ENCODE measurements at regions not wholly inside any gene's neighbourhood (a gene's known extent, or its start where the extent isn't known, plus 50 kb on each side); places are given as distances from the start of the nearest gene placed in this dataset.

DNA sequence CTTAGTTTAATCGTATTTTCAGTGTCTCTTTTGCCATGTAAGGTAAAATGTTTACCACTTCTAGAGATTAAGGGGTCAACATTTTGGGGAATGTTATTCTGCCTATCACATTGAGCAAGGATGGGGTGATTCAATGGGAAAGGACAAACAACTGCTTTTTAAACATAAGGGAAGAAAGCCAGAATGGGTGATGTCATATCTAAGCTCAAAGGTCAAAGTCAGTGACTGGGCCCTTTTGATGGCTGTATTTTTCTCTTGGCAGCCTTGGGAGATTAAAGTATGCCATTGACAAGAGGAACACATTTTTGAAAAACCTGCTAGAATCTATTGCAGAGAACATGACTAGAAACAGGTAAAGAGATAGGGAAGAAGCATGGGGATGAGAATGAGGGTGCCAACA, 477.3 kb upstream of the IRAK1BP1 start:
- DNase-seq (ENCODE audit: low read depth) = no peak

DNA sequence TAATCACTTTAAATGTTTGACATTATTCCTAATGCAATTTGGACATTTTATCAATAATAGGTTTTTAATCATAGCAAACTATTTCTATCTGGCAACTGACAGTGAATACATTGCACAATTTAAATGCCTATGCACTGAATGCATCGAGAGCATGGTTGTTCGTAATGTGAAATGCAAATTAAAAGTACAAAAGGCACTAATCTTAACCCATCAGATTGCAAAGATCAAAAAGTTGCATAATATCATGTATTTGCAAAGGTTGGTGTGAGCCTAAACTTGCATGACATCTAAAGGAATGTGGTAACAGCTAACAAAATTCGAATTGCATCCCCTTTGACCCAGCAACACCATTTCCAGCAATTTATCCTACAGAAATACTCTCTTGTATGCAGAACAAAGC, 469.9 kb upstream of the IRAK1BP1 start:
- DNase-seq (ENCODE audit: low read depth) = no peak

DNA sequence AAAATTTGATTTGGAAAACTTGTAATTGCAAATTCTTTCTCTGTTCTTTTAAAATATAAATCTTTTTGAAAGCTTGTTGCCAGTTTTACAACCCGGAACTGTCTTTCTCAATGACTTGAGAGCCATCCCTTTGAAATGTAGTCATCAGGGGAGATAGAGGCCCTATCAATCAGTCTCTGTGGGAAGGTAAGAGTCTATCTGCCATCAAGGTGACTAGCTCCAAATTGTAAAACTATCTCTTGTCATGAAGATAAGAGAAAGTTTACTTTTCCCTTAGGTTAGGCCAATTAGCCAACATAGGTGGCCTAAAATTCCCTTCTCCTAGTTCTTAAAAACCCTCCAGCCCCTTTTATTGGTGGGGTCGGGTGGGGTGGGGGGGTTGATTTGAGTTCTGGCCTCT, 469.1 kb upstream of the IRAK1BP1 start:
- no peak for DNase-seq (ENCODE audit: low read depth)

DNA sequence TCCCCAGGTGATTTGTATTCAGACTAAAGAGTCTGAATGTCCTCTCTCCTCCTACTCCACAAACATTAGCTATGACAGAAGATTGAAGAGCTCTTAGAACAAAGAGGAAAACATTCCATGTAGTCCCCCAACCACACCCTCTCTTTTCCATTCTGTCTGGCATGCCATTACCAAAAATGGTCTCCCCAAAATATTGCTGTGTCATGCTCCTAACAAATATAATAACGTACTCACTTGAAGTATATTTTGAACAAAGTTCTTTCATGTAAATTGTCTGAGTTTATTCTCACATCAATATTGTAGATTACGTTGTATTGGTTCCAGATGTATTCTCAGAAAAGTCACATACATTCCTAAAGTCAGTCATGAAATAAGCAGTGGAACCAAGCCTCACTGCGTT, 467.3 kb upstream of the IRAK1BP1 start:
- no peak for DNase-seq (ENCODE audit: low read depth)

DNA sequence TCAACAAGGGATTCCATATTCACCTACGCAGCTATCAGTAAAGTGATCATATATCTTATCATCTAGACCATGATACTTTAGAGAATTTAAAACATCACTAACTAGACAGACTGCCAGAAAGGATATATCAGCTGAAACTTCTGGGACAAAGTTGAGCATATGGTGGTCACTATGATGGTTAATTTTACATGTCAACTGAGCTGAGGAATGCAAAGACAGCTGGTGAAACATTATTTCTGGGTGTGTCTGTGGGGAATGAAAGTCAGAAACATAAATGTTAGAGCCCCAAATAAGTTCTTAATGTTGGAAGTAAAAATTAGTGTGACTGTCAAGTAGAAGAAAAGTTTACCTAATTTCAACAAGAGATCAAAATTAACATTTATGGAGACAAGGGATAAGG, 440.0 kb upstream of the IRAK1BP1 start:
- DNase-seq (ENCODE audit: low read depth) = no peak

DNA sequence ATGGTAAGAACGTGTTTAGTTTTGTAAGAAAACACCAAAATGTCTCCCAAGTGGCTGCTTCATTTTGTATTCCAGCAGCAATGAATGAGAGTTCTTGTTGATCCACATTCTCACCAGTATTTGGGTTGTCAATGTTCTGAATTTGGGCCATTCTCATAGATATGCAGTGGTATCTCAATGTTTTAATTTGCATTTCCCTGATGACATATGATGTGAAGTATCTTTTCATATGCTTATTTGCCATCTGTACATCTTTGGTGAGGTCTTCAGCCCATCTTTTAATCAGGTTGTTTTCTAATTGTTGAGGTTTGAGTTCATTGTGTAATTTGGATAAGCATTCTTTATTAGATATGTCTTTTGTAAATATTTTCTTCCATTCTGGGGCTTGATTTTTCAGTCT, 436.8 kb upstream of the IRAK1BP1 start:
- no peak for DNase-seq (ENCODE audit: low read depth)

DNA sequence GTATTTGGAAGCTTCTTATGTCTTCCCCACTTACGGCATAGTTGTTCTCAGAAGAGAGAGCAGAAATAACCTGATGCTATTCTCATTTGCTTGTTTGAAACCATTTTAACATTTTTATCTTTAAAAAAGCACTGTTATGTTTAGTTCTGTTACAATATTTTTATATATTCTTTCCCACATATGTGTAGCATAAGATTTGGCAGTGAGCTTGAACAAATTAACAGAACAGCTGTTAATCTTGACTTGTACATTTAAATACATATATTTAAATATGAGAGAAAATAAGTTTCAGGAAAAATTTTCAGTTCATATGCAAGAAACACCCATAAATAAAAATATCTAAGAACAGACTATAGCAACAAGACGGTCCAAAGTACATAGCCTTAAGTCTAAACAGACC, 431.7 kb upstream of the IRAK1BP1 start:
- no peak for DNase-seq (ENCODE audit: low read depth)

DNA sequence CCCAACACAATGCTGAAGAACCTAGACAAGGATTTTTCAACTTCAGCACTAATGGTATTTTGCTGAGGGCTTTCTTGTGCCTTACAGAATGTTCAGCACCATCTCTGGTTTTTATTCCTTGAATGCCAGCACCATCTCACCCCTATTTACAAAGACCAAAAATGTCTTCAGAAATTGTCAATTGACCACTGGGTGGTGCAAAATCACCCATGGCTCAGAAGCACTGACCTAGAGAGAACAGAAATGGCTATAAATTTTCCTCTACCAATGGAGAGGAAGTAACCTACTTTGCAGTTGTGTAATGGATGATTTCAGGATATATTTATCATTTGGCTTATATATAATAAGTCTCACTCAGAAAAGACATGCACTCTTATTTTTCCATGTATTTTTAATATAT, 431.0 kb upstream of the IRAK1BP1 start:
- no peak for DNase-seq (ENCODE audit: low read depth)

DNA sequence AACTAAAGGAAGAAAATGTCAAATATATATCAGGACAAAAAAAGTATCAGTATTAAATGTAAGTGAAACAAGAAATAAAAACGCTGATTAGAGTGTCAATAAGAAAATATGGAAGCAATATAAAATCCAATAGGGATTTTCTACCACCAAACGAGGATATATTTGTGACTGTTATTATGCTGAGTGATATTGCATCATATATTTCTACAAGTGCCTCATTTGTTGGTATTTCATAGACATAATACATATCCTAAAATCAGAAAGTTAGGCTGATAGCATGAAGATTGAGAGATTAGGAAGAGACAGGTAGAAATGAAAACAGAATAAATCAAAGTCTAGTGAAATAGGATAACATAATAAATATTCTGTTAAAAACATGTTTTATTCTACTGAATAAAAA, 429.2 kb upstream of the IRAK1BP1 start:
- DNase-seq (ENCODE audit: low read depth) = no peak

DNA sequence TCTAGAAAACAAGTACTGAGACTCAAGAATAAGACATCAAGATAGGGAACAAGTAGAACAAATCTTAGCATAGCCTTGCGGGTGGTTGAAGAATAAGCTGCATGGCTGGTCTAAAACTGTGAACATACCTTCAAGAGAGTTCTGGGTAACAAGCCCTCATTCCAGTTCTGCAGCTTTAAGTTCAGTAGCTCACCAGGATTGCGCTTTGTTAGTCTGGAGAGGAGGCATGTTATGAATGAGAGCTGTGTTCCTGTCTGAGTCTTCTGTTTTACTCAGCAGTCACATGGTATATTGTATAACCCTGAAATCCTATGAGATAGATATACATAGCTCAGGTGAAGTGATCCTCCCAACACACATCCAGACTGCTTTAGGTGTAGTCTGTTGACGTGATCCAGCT, 406.6 kb upstream of the IRAK1BP1 start:
- no peak for DNase-seq (ENCODE audit: low read depth)

DNA sequence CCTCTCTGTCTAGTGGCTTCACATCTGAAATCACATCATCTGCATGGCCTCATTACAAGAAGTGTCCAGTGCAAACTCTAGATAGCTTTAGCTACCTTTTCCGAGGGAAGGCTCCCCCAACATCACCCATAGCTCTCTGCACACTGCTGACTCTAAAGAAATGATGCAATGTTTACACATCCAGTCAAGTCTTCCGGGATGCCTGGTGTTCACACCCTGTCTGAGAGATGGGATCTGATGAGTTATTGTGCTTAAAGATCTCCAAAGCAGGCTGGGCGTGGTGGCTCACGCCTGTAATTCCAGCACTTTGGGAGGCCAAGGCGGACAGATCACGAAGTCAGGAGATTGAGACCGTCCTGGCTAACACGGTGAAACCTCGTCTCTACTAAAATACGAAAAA, 404.6 kb upstream of the IRAK1BP1 start:
- no peak for DNase-seq (ENCODE audit: low read depth)

DNA sequence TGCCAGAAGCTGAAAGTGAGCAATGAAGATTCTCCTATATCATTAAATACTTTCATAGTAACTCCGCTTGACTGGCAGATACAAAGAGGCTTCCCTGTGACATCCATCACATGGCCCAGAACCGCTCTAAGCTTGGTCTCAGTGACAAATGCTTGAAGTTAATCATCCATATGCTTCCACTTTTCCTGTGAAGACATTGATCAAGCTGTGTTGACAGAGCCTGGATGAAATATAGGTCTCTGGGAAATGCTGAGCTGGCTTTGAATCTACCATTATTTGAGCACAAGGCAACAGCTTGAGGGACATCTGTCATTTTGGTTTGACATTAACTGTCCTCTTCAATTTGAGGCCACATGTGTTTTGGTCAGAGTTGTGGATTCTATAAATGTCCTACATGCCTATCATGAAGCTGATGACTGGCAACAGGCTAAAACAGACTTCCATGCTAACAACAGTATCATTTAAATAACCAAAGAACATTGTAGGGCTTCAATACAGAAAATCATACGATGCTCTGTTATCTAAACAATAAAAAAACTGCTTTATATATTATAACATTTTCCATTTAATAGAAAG, 402.2 kb upstream of the IRAK1BP1 start:
- no peak for DNase-seq (ENCODE audit: low read depth)

DNA sequence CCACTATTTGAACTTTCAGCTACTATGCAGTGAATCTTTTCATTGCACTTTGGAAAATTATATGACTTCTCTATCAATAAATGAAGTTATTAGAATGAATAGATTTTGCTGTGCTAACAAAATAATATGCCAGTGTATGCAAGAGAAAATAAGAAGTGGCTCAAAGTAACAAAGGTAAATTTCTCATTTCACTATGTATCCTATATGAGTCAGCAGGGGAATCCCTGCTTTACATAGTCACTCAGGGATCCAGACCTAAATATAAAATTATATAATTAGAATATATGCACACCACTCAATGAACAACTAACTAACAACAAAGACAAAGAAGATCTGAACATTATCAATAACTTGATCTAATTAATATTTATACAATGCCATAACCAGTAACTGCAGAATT, 390.8 kb upstream of the IRAK1BP1 start:
- DNase-seq (ENCODE audit: low read depth) = no peak

DNA sequence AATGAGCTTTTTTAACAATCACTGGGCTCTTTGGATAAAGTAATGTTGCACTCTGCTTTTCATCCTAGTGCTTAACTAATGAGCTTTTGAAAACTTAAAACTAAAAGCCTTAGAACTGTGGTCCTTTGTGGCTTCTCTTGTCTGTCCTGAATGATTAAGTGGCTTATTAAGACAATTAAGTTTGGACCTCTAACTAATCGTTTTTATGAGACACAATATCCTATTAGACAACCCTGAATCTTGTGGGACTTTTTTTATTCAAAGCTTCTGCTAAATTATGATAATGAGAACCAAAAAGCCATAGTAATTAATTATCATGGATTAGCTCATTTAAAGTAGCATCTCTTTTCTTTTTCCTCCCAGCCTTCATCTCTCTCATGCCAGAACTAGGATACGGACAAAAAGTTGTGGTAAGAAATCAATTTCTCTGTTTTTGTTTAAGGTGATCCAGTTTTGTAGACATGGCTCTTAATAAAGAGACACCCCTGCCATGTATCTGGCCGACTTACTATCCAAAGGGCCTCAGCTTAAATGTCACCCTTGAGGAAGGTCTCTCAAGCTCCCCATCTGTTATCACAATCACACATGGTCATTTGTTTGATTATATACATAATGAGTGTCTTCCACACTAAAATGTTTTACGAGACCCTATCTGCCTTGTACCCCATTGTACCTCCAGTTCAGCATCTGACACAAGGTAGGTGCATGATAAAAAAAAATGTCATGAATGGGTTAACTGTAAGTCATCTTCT, 384.4 kb upstream of the IRAK1BP1 start:
- no peak for DNase-seq (ENCODE audit: low read depth)

DNA sequence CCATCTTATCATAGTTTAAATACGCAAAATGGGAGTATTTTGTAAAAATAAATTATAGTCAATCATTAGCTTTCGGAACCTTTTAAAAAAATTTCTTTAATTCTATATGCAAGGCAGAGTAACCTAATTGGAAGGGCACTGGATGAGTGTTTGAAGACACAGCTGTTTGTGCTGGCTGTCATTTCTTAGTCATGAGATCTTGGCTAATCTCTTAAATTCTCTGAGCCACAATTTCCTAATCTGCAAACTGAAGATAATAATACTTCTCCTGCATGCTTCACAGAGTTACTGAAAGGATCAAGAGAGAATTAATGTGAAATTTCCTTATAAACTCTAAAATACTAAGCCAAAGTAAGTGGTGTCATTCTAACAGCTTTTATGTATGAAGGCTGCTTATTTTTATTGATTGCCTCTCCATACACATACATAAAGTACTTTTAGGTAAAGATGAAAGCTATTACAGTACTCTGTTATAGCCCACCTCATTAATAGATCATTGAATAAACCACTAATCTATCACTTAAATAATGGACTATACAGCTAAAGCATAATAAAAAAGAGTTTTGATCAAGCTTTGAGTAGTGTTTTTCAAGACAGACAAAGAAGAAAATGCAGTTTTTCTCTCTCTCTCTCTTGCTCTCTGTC, 383.7 kb upstream of the IRAK1BP1 start:
- DNase-seq (ENCODE audit: low read depth) = no peak

DNA sequence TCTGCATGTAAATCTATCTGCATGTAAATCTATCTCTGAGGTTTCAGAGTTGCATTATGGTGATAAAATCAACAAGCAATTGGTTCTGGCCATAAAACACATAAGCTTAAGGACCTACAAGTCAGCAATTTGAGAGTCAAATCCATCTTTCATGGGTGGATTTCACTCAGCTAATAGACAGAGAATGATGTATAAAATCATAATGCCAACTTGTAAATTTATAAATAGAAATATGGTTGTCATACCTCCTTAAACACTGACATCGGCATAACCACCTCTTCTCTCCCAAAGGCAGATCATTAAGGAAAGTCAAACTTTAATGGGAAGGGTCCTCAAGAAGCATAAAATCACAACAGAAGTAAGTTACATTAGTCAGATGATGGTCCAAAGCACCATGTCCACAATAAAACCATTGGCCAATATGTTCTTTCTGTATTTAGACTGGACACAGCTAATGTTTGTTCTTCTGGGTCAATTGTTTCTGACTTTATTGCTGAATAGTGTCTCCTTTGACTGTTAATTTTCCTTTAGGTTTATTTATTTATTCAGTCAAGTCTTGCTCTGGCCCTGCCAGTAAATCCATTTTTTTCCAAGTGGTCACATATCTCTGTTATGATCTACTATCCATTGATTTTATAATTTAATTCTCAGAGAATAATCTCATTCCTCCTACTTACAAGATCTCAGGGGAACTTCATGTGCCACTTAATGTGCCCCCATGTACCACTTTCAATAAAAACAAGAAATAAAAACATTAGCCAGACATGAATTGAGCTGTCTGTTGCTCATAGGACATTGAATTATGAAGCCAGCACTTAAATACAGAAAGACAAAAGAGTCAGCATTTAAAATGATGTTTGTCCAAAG, 382.9 kb upstream of the IRAK1BP1 start:
- DNase-seq (ENCODE audit: low read depth) = no peak

DNA sequence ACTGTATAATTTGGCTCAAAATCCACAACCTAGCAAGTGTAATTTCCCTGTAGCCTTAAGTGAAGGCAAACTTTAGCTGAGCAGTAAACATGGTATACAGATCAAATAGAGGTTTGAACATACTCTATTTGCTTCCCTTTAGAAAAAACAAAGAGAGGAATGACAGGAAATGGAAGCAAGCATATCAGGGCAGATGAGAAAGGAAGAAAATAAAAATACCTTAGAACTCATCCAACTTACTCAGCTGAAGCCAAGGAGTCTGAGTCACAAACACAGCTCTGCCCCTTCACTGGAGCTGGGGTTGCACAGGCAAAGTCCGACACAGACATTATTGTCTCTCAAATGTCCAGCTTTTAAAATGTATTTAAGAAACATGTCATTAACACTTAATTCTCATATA, 379.9 kb upstream of the IRAK1BP1 start:
- no peak for DNase-seq (ENCODE audit: low read depth)

DNA sequence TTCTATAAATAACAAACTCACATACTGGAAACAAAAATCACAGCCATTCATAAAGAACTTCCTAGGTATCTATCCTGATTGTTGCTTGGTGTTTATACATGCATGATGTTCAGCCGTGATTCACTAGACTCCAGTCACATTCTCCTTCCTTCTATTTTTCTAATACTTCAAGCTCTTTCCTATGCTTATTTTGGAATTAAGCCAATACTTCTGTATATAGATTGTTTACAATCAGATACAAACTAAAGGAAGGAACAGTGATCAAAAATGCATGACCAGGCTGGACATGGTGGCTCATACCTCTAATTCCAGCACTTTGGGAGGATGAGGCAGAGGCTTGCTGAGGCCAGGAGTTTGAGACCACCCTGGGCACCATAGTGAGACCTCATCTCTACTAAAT, 377.5 kb upstream of the IRAK1BP1 start:
- no peak for DNase-seq (ENCODE audit: low read depth)

DNA sequence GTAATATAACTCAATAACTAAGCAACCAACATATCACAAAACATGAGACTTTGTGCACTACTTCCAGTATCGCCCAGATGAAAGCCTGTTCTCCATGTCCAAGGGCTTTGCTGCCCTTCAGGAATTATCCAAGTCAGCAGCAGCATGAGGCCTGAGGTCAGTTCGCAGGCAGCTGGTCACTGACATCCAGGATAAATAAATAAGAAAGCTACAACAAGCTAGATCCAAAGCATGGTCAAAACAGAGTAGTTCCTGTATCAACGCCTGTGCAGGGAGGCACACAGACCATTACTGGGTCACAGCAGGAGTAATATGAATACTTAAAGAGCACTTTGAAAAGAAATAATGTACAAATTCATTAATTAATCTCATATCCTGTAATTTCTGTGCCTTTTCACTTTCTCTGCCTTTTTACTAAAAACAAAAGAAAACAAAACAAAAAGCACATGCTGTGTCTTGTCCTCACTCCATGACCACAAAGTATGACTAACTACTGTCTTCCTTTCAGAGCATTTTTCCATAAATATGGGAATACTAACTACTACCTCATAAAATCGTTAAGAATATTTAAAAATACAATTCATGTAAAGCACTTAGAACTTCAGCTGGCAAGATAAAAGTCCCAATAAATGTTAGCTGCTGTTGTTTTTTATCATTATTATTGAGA, 374.9 kb upstream of the IRAK1BP1 start:
- no peak for DNase-seq (ENCODE audit: low read depth)

DNA sequence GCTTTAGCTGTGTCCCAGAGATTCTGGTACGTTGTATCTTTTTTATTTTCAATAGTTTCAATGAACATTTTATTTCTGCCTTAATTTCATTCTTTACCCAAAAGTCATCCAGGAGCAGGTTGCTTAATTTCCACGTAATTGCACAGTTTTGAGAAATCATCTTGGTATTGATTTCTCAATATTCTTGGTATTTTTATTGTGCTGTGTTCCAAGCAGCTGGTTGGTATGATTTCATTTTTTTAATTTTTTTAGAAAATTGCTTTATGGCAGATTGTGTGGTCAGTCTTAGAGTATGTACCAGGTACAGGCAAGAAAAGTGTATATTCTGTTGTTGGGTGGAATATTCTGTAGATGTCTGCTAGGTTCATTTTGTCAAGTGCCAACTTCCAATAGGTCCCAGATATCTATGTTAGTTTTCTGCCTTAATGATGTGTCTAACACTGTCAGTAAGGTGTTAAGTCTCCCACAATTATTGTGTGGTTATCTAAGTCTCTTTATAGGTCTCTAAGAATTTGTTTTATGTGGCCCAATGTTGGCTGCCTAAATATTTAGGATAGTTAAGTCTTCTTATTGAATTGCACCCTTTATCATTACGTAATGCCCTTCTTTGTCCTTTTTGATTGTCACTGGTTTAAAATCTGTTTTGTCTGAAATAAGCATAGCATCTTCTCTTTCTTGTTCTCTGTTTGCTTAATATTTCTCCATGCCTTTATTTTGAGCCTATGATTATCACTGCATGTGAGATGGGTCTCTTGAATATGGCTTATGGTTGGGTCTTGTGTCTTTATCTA, 366.9 kb upstream of the IRAK1BP1 start:
- DNase-seq (ENCODE audit: low read depth) = no peak

DNA sequence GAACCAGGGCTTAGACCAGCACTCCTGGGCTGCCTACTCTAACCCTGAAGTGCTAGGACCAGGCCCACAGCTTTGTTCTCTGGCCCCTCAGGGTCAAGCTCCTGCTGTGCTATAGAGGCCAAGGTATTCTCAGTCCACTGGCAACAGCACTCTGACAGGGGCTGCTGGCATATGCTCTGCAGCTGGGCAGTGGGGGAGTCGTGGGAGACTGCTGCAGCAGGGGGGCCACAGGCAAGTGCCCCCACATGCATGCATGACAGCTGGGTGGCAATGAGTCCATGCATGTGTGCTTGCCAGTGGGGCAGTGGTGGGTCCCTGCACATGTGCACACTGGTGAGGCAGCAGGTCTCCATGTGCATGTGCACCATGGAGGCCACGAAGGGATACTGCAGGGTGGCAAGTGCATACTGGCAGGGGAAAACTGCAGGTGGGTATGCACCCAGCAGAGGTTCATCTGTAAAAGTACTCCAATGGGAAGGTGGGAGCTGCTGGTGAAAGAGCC, 364.9 kb upstream of the IRAK1BP1 start:
- no peak for DNase-seq (ENCODE audit: low read depth)
